HCT116 (cell line): ENCODE measurements at regions not wholly inside any gene's neighbourhood (a gene's known extent, or its start where the extent isn't known, plus 50 kb on each side); places are given as distances from the start of the nearest gene placed in this dataset.

Experiments used
- ATAC-seq: fragments of 200-7000 bp; cut with Tn5 transposase; 2 replicates; pipeline ENCODE4 v1.9.1; 2020; ENCODE audit warnings: mild to moderate bottlenecking, moderate library complexity
- BruUV-seq: library from RNA; stranded (reverse); fragments of 400-500 nt; replicated peaks from 2 replicates; lab custom pipeline; 2021; lab: Mats Ljungman, UMichigan
- CTCF ChIA-PET: fragments of 300-600 bp; sonication (Branson Sonifier 250); formaldehyde crosslinking; loops from one replicate; lab custom pipeline; 2021; ENCODE audit warnings: antibody characterized with exemption; lab: Charles Lee
- POLR2A ChIA-PET: fragments of 300-600, 350-600 bp; sonication (Branson Sonifier 250); formaldehyde crosslinking; loops from one replicate; lab custom pipeline; 2021; ENCODE audit warnings: antibody characterized with exemption; lab: Charles Lee
- RAD21 ChIA-PET, 2 experiments: fragments of 300-600 bp; sonication (Branson Sonifier 250); formaldehyde crosslinking; loops; one replicate each; lab custom pipeline; 2023; ENCODE audit warnings: low total read pairs in 2 of 2; ENCODE audit not compliant: uncharacterized antibody in 2 of 2, unreplicated experiment in 2 of 2, low non-redundant PET in 1 of 2; lab: Charles Lee
- DNase-seq: peaks from one replicate; pipeline ENCODE4 v3.0.0-alpha.2; 2010; ENCODE audit warnings: low read depth, low spot score
- H2AFZ ChIP-seq: fragments of 200-600 bp; shearing (Covaris generic), sonication (generic); 2 replicates; pipeline ENCODE4 v1.6.1; 2017; ENCODE audit warnings: low read depth, mixed run types, mixed read lengths, antibody characterized with exemption, low read length; ENCODE audit not compliant: poor library complexity, severe bottlenecking
- H3K27ac ChIP-seq: 2 replicates; pipeline ENCODE4 v1.5.1; 2012; ENCODE audit warnings: low read depth, low read length
- H3K27me3 ChIP-seq: fragments of 200-600 bp; sonication (generic); 2 replicates; pipeline ENCODE4 v1.6.1; 2016; ENCODE audit warnings: mixed run types, low read length, mixed read lengths; ENCODE audit not compliant: insufficient read depth
- H3K36me3 ChIP-seq, 2 experiments: fragments of 200-500 bp in 1 of 2; fragments of 200-600 bp in 1 of 2; sonication (Bioruptor generic) in 1 of 2; sonication (generic) in 1 of 2; 2 replicates each; pipeline versions ENCODE4 v1.5.1 to v1.6.1; 2014 to 2016; ENCODE audit warnings: low read length in 2 of 2, inconsistent platforms in 1 of 2, mixed read lengths in 1 of 2, mixed run types in 1 of 2; ENCODE audit not compliant: insufficient read depth in 2 of 2, control insufficient read depth in 1 of 2
- H3K4me1 ChIP-seq, 2 experiments: fragments of 200-600 bp in 1 of 2; sonication (generic) in 1 of 2; 2 replicates each; pipeline versions ENCODE4 v1.5.1 to v1.6.1; 2012 to 2017; ENCODE audit warnings: low read length in 2 of 2, inconsistent platforms in 1 of 2, mild to moderate bottlenecking in 1 of 2, mixed read lengths in 1 of 2, mixed run types in 1 of 2, moderate library complexity in 1 of 2; ENCODE audit not compliant: insufficient read depth in 2 of 2, control insufficient read depth in 1 of 2
- H3K4me2 ChIP-seq: fragments of 200-600 bp; sonication (generic); 2 replicates; pipeline ENCODE4 v1.6.1; 2017; ENCODE audit warnings: mixed run types, low read length, mixed read lengths
- H3K4me3 ChIP-seq, 2 experiments: fragments of 200-600 bp in 1 of 2; sonication (generic) in 1 of 2; replicated peaks in 1 of 2; 2 replicates each; pipeline ENCODE4 v1.5.1; 2011 to 2016; ENCODE audit warnings: low read length in 2 of 2, control low read depth in 1 of 2, low read depth in 1 of 2, mild to moderate bottlenecking in 1 of 2, mixed read lengths in 1 of 2, mixed run types in 1 of 2
- H3K79me2 ChIP-seq: fragments of 200-600 bp; sonication (generic); 2 replicates; pipeline ENCODE4 v1.6.1; 2017; ENCODE audit warnings: mild to moderate bottlenecking, mixed run types, low read length, moderate library complexity, mixed read lengths; ENCODE audit not compliant: insufficient read depth
- H3K9ac ChIP-seq: fragments of 200-600 bp; sonication (generic); 2 replicates; pipeline ENCODE4 v1.6.1; 2016; ENCODE audit warnings: low read length, mixed read lengths
- H3K9me2 ChIP-seq: fragments of 200-600 bp; sonication (generic), shearing (Covaris generic); 2 replicates; pipeline ENCODE4 v1.6.1; 2017; ENCODE audit warnings: mixed run types, mild to moderate bottlenecking, moderate library complexity; ENCODE audit not compliant: insufficient read depth
- H3K9me3 ChIP-seq, 2 experiments: fragments of 200-500 bp in 1 of 2; fragments of 200-600 bp in 1 of 2; sonication (Bioruptor generic) in 1 of 2; sonication (generic) in 1 of 2; 2 replicates each; pipeline ENCODE4 v1.6.1; 2014 to 2017; ENCODE audit warnings: low read length in 2 of 2, mixed read lengths in 2 of 2, inconsistent platforms in 1 of 2, low read depth in 1 of 2, mild to moderate bottlenecking in 1 of 2, mixed run types in 1 of 2, moderate library complexity in 1 of 2; ENCODE audit not compliant: control insufficient read depth in 1 of 2, insufficient read depth in 1 of 2
- H4K20me1 ChIP-seq: fragments of 200-600 bp; sonication (generic), shearing (Covaris generic); 2 replicates; pipeline ENCODE4 v1.6.1; 2017; ENCODE audit warnings: mixed run types, mild to moderate bottlenecking, moderate library complexity; ENCODE audit not compliant: insufficient read depth
- CEBPB ChIP-seq: IDR thresholded peaks from 2 replicates; pipeline ENCODE4 v1.6.1; 2012; ENCODE audit warnings: low read depth
- CTCF ChIP-seq, 3 experiments: fragments of 200-600 bp in 1 of 3; sonication (generic) in 1 of 3; IDR thresholded peaks in 2 of 3; conservative IDR thresholded peaks in 1 of 3; 2 replicates each; pipeline ENCODE4 v1.5.1; 2012 to 2017; ENCODE audit warnings: low read depth in 2 of 3, low read length in 2 of 3, antibody characterized with exemption in 1 of 3, borderline replicate concordance in 1 of 3, control low read depth in 1 of 3, mild to moderate bottlenecking in 1 of 3, mixed read lengths in 1 of 3, mixed run types in 1 of 3, moderate library complexity in 1 of 3; ENCODE audit not compliant: insufficient read depth in 1 of 3
- EGR1 ChIP-seq: IDR thresholded peaks from 2 replicates; pipeline ENCODE4 v1.6.1; 2012; ENCODE audit warnings: low read depth
- EZH2 ChIP-seq: fragments of 200-600 bp; sonication (generic); IDR thresholded peaks from 2 replicates; pipeline ENCODE4 v1.6.1; 2017; ENCODE audit warnings: antibody characterized with exemption, mixed run types
- EZH2phosphoT487 ChIP-seq: fragments of 200-600 bp; IDR thresholded peaks from 2 replicates; pipeline ENCODE4 v1.6.1; 2018; ENCODE audit warnings: antibody characterized with exemption, borderline replicate concordance
- FOSL1 ChIP-seq: IDR thresholded peaks from 2 replicates; pipeline ENCODE4 v1.6.1; 2012; ENCODE audit warnings: low read depth
- POLR2A ChIP-seq: IDR thresholded peaks from 2 replicates; pipeline ENCODE4 v1.7.0; 2011; ENCODE audit warnings: borderline replicate concordance; ENCODE audit not compliant: insufficient read depth, insufficient read length; ENCODE audit errors: extremely low read depth
- RAD21 ChIP-seq: IDR thresholded peaks from 2 replicates; pipeline ENCODE4 v1.6.1; 2012; ENCODE audit warnings: low read depth, mild to moderate bottlenecking
- REST ChIP-seq: IDR thresholded peaks from 2 replicates; pipeline ENCODE4 v1.6.1; 2012; ENCODE audit warnings: low read depth
- SIN3A ChIP-seq: IDR thresholded peaks from 2 replicates; pipeline ENCODE4 v1.6.1; 2012; ENCODE audit warnings: low read depth
- TCF7L2 ChIP-seq: IDR thresholded peaks from 2 replicates; pipeline ENCODE4 v1.7.0; 2011; ENCODE audit warnings: borderline replicate concordance, inconsistent platforms; ENCODE audit not compliant: insufficient read depth, insufficient read length; ENCODE audit errors: extremely low read depth
- YY1 ChIP-seq: IDR thresholded peaks from 2 replicates; pipeline ENCODE4 v1.6.1; 2011; ENCODE audit warnings: low read length, low read depth, moderate library complexity, mild to moderate bottlenecking; ENCODE audit not compliant: insufficient replicate concordance; ENCODE audit errors: extremely low read depth
- ZBTB33 ChIP-seq: IDR thresholded peaks from 2 replicates; pipeline ENCODE4 v1.6.1; 2011; ENCODE audit warnings: mild to moderate bottlenecking, low read length, moderate library complexity; ENCODE audit not compliant: insufficient replicate concordance; ENCODE audit errors: extremely low read depth
- intact Hi-C: fragments of 100-400 bp; cut with micrococcal nuclease; formaldehyde crosslinking; loops from 2 replicates; pipeline ENCODE4 v1.10.0; 2022

GRCh38 chr13:111502957-111503356 lies 182.5 kb downstream of the TEX29 start:
- POLR2A ChIA-PET, result no interaction called here
- TF ChIP-seq YY1 (no peak), SIN3A (no peak), ZBTB33 (no peak), POLR2A (no peak), RAD21 (no peak)
- no peak overlapping the region for H3K9ac ChIP-seq
- 0 out of 2 replicates have a peak, but pooled peaks cover 5% of the 10 kb centered on the region for H3K27me3 ChIP-seq
- BruUV-seq, result no TSS peak
- H3K4me1 ChIP-seq, result no peaks in the 10 kb centered on the region
- no peaks in the 10 kb centered on the region for H3K9me2 ChIP-seq
- H3K27ac ChIP-seq, result no peak overlapping the region
- H3K79me2 ChIP-seq, result no peaks in the 10 kb centered on the region
- H3K36me3 ChIP-seq, result no peaks in the 10 kb centered on the region
- H3K4me3 ChIP-seq, result no peak overlapping the region
- no peaks in the 10 kb centered on the region for H4K20me1 ChIP-seq
- CTCF ChIA-PET, result no interaction called here
- H3K4me2 ChIP-seq, result no peak overlapping the region
- ATAC-seq (no peak), DNase-seq (no peak)
- H2AFZ ChIP-seq, result no peak overlapping the region
- no peaks in the 10 kb centered on the region for H3K9me3 ChIP-seq
- RAD21 ChIA-PET, result no interaction called here
- intact Hi-C loops, result no loop called here

- TF ChIP-seq REST (no peak), CTCF (IDR thresholded peaks at IDR 0.05 in 2 of 3, conservative IDR thresholded peaks at IDR 0.05 in 1 of 3; ENCODE audit: borderline replicate concordance in 1 of 3, insufficient read depth in 1 of 3, low read depth in 2 of 3, low read length in 2 of 3) (no peak), TCF7L2 (no peak), EGR1 (no peak), EZH2 (no peak), CEBPB (no peak), POLR2A (no peak), EZH2phosphoT487 (no peak), FOSL1 (no peak)
- Histone ChIP-seq H3K4me1 (no peaks in the 10 kb centered on the region), H3K9me2 (no peaks in the 10 kb centered on the region), H4K20me1 (no peaks in the 10 kb centered on the region), H3K9me3 (no peaks in the 10 kb centered on the region), H3K79me2 (no peaks in the 10 kb centered on the region), H3K27ac (no peak overlapping the region), H3K4me2 (no peak overlapping the region), H3K36me3 (no peaks in the 10 kb centered on the region), H2AFZ (no peak overlapping the region), H3K4me3 (no peak overlapping the region), H3K9ac (no peak overlapping the region), H3K27me3 (0 out of 2 replicates have a peak, but pooled peaks cover 5% of the 10 kb centered on the region)
- no TSS peak for BruUV-seq
- ChIA-PET RAD21 (no interaction called here), CTCF (no interaction called here), POLR2A (no interaction called here)
- DNase-seq (no peak), ATAC-seq (no peak)
- intact Hi-C loops, result no loop called here
These were observed 182.9 kb downstream of the TEX29 start for GRCh38 chr13:111503376-111503775.
